ENCODE measurements at regions not wholly inside any gene's neighbourhood (a gene's known extent, or its start where the extent isn't known, plus 50 kb on each side); places are given as distances from the start of the nearest gene placed in this dataset.

DNA sequence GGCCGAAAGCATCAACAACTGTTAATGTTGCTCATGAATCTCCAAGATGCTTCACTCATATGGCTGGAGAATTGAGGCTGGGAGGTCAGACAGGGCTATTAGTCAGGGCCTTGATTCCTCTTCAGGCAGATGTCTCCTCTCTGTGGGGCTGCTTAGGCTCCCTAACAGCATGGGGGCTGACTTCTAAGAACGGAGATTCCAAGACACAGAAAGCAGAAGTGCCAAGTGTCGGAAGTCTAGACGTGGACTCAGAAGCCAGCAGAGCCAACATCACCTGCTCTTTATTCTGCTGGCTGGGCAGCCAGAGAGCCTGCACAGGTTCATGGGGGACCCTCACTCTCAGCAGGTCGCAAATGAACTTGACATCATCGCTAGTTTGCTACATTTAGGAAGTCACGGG is 279.8 kb downstream of the CDH26 start:
- TF ChIP-seq, protein P1, sequence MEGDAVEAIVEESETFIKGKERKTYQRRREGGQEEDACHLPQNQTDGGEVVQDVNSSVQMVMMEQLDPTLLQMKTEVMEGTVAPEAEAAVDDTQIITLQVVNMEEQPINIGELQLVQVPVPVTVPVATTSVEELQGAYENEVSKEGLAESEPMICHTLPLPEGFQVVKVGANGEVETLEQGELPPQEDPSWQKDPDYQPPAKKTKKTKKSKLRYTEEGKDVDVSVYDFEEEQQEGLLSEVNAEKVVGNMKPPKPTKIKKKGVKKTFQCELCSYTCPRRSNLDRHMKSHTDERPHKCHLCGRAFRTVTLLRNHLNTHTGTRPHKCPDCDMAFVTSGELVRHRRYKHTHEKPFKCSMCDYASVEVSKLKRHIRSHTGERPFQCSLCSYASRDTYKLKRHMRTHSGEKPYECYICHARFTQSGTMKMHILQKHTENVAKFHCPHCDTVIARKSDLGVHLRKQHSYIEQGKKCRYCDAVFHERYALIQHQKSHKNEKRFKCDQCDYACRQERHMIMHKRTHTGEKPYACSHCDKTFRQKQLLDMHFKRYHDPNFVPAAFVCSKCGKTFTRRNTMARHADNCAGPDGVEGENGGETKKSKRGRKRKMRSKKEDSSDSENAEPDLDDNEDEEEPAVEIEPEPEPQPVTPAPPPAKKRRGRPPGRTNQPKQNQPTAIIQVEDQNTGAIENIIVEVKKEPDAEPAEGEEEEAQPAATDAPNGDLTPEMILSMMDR (IDR thresholded peaks at IDR 0.05): no peak
- TF ChIP-seq POLR2A (IDR thresholded peaks at IDR 0.05): no peak

Measured in uterus (tissue), 2 donors.